DND-41 (cell line): ENCODE measurements at regions not wholly inside any gene's neighbourhood (a gene's known extent, or its start where the extent isn't known, plus 50 kb on each side); places are given as distances from the start of the nearest gene placed in this dataset.

Source experiments
- ATAC-seq: fragments of 200-7000 bp; cut with Tn5 transposase; 3 replicates; pipeline ENCODE4 v1.9.1; 2021; ENCODE audit warnings: low read depth; ENCODE audit not compliant: insufficient read depth
- DNase-seq: peaks from one replicate; pipeline ENCODE4 v3.0.0-alpha.2; 2020
- H2AFZ ChIP-seq: 2 replicates; pipeline ENCODE4 v1.6.0; 2012; ENCODE audit warnings: low read depth, low read length
- H3K27ac ChIP-seq: 2 replicates; pipeline ENCODE4 v1.5.1; 2012; ENCODE audit warnings: low read length, inconsistent platforms
- H3K27me3 ChIP-seq: fragments of 200-600 bp; sonication (generic); 2 replicates; pipeline ENCODE4 v1.6.0; 2012; ENCODE audit warnings: low read length, mild to moderate bottlenecking, inconsistent platforms; ENCODE audit not compliant: insufficient read depth, poor library complexity
- H3K36me3 ChIP-seq: 2 replicates; pipeline ENCODE4 v1.5.1; 2012; ENCODE audit warnings: low read length, inconsistent platforms; ENCODE audit not compliant: insufficient read depth
- H3K4me1 ChIP-seq: 2 replicates; pipeline ENCODE4 v1.5.1; 2012; ENCODE audit warnings: mild to moderate bottlenecking, low read length; ENCODE audit not compliant: insufficient read depth
- H3K4me2 ChIP-seq: 2 replicates; pipeline ENCODE4 v1.6.0; 2012; ENCODE audit warnings: mild to moderate bottlenecking, moderate library complexity, low read length, inconsistent platforms; ENCODE audit not compliant: insufficient read depth
- H3K4me3 ChIP-seq, 2 experiments: fragments of 200-600 bp in 1 of 2; shearing (Covaris generic) in 1 of 2; 2 replicates each; pipeline ENCODE4 v1.5.1; 2012 to 2016; ENCODE audit warnings: inconsistent platforms in 2 of 2, low read length in 2 of 2, mild to moderate bottlenecking in 2 of 2, low read depth in 1 of 2, moderate library complexity in 1 of 2
- H3K79me2 ChIP-seq: 2 replicates; pipeline ENCODE4 v1.6.0; 2012; ENCODE audit warnings: low read length, inconsistent platforms; ENCODE audit not compliant: insufficient read depth
- H3K9ac ChIP-seq: 2 replicates; pipeline ENCODE4 v1.6.0; 2012; ENCODE audit warnings: low read depth, mild to moderate bottlenecking, inconsistent platforms, low read length, moderate library complexity
- H3K9me3 ChIP-seq: 2 replicates; pipeline ENCODE4 v1.5.1; 2012; ENCODE audit warnings: low read length, moderate library complexity, mild to moderate bottlenecking, inconsistent platforms; ENCODE audit not compliant: insufficient read depth, severe bottlenecking
- H4K20me1 ChIP-seq: 2 replicates; pipeline ENCODE4 v1.6.0; 2012; ENCODE audit warnings: low read length; ENCODE audit not compliant: insufficient read depth
- CTCF ChIP-seq: IDR thresholded peaks from 2 replicates; pipeline ENCODE4 v1.5.1; 2012; ENCODE audit warnings: borderline replicate concordance, low read length, moderate library complexity, mild to moderate bottlenecking; ENCODE audit not compliant: poor library complexity, severe bottlenecking; ENCODE audit errors: extremely low read depth
- EZH2 ChIP-seq: IDR thresholded peaks from 3 replicates; pipeline ENCODE4 v1.6.1; 2012; ENCODE audit warnings: borderline replicate concordance, low read depth, mild to moderate bottlenecking, moderate library complexity, low read length, inconsistent platforms; ENCODE audit not compliant: severe bottlenecking

- ATAC-seq (no peak), DNase-seq (no peak)
- H3K4me3 ChIP-seq: no peak overlapping the region
- no peak overlapping the region for H2AFZ ChIP-seq
- H4K20me1 ChIP-seq: no peaks in the 10 kb centered on the region
- no peaks in the 10 kb centered on the region for H3K27me3 ChIP-seq
- no peak overlapping the region for H3K27ac ChIP-seq
- TF ChIP-seq CTCF (no peak), EZH2 (no peak)
- H3K9ac ChIP-seq: no peak overlapping the region
- no peaks in the 10 kb centered on the region for H3K9me3 ChIP-seq
- H3K36me3 ChIP-seq: no peaks in the 10 kb centered on the region
- H3K4me1 ChIP-seq: no peaks in the 10 kb centered on the region
- no peak overlapping the region for H3K4me2 ChIP-seq
- H3K79me2 ChIP-seq: no peaks in the 10 kb centered on the region
Observed at GRCh38 chr2:128876986-128877983, 558.6 kb upstream of the HS6ST1 start.

GRCh38 chr2:128879161-128879560, 560.5 kb upstream of the HS6ST1 start:
- Histone ChIP-seq H3K27me3 (no peaks in the 10 kb centered on the region), H3K9me3 (no peaks in the 10 kb centered on the region), H3K27ac (no peak overlapping the region), H3K4me3 (no peak overlapping the region), H3K4me1 (0 out of 2 replicates have a peak, but pooled peaks cover 2% of the 10 kb centered on the region), H3K4me2 (no peak overlapping the region), H4K20me1 (no peaks in the 10 kb centered on the region), H3K79me2 (no peaks in the 10 kb centered on the region), H3K36me3 (no peaks in the 10 kb centered on the region), H3K9ac (no peak overlapping the region), H2AFZ (no peak overlapping the region)
- no peak for DNase-seq
- TF ChIP-seq CTCF (no peak), EZH2 (no peak)
- ATAC-seq: no peak

- ATAC-seq (no peak), DNase-seq (no peak)
- TF ChIP-seq EZH2 (no peak), CTCF (no peak)
- Histone ChIP-seq H2AFZ (no peak overlapping the region), H3K36me3 (no peaks in the 10 kb centered on the region), H3K9me3 (no peaks in the 10 kb centered on the region), H3K27ac (no peak overlapping the region), H3K9ac (no peak overlapping the region), H3K27me3 (no peaks in the 10 kb centered on the region), H3K4me1 (no peaks in the 10 kb centered on the region), H4K20me1 (no peaks in the 10 kb centered on the region), H3K4me3 (no peak overlapping the region), H3K4me2 (no peak overlapping the region), H3K79me2 (no peaks in the 10 kb centered on the region)
Observed at GRCh38 chr2:128894896-128895295, 576.2 kb upstream of the HS6ST1 start.
